ENCODE measurements at regions not wholly inside any gene's neighbourhood (a gene's known extent, or its start where the extent isn't known, plus 50 kb on each side); places are given as distances from the start of the nearest gene placed in this dataset.

- 0% methylated on average over 1 of the region's 1 CpG for WGBS (ENCODE audit: missing lambda C conversion rate)
- no peaks in the 10 kb centered on the region for H3K4me1 ChIP-seq
- no peak for FAIRE-seq
- no peak overlapping the region for H3K27ac ChIP-seq
- no peak for DNase-seq (ENCODE audit: low read depth in 1 of 2, low spot score in 1 of 2)
- no peak overlapping the region for H3K4me2 ChIP-seq
- ChIA-PET CTCF (no interaction called here), POLR2A (no interaction called here)
- no peak overlapping the region for H3K4me3 ChIP-seq
- no peaks in the 10 kb centered on the region for H3K9me3 ChIP-seq
- no peak for TF ChIP-seq RAD21 (conservative IDR thresholded peaks at IDR 0.05 in 1 of 2, IDR thresholded peaks at IDR 0.05 in 1 of 2)
- TF ChIP-seq HOXA7 (CRISPR knock-in tag; IDR thresholded peaks at IDR 0.05) = no peak
- no peak for TF ChIP-seq KDM5A (IDR thresholded peaks at IDR 0.05)
- no peak for TF ChIP-seq HDAC2 (IDR thresholded peaks at IDR 0.05)
- TF ChIP-seq RARB (CRISPR knock-in tag; IDR thresholded peaks at IDR 0.05) = no peak
- TF ChIP-seq NR3C1 (IDR thresholded peaks at IDR 0.05) = no peak
- TF ChIP-seq HES2 (IDR thresholded peaks at IDR 0.05) = no peak
- TF ChIP-seq FOSL2 (IDR thresholded peaks at IDR 0.05) = no peak
- no peak for TF ChIP-seq FOSL2 (CRISPR knock-in tag; IDR thresholded peaks at IDR 0.05)
- TF ChIP-seq NFE2L2 (conservative IDR thresholded peaks at IDR 0.05; ENCODE audit: low read length) = no peak
- no peak for TF ChIP-seq RFX5 (IDR thresholded peaks at IDR 0.05)
- TF ChIP-seq RNF2 (IDR thresholded peaks at IDR 0.05; ENCODE audit: borderline replicate concordance, low read depth) = no peak
- no peak for ATAC-seq
These were observed 153.4 kb downstream of the FMR1NB start for GRCh38 chrX:148134578-148134977.

GRCh38 chrX:148135738-148136137 is 154.6 kb downstream of the FMR1NB start:
- Histone ChIP-seq H3K4me1 (no peaks in the 10 kb centered on the region), H3K27ac (no peak overlapping the region), H3K4me2 (no peak overlapping the region), H3K4me3 (no peak overlapping the region), H3K9me3 (no peaks in the 10 kb centered on the region)
- WGBS (ENCODE audit: missing lambda C conversion rate) = 8% methylated on average over 1 of the region's 1 CpG
- FAIRE-seq = no peak
- TF ChIP-seq NPAS2 (CRISPR knock-in tag; IDR thresholded peaks at IDR 0.05; ENCODE audit: borderline replicate concordance) = no peak
- no peak for TF ChIP-seq MYC (IDR thresholded peaks at IDR 0.05; ENCODE audit: borderline replicate concordance, low read length)
- no peak for DNase-seq (ENCODE audit: low read depth in 1 of 2, low spot score in 1 of 2)
- ChIA-PET POLR2A (no interaction called here), CTCF (interaction anchor here (0.6 kb wide), 1 partner anchor 44 kb away, joined by 3 read pairs; no protein-coding TSS in a partner anchor)
- no peak for ATAC-seq

GRCh38 chrX:148146121-148146520 is 165.0 kb downstream of the FMR1NB start:
- FAIRE-seq (no peak), DNase-seq (ENCODE audit: low read depth in 1 of 2, low spot score in 1 of 2) (no peak), ATAC-seq (no peak)
- TF ChIP-seq MYC (IDR thresholded peaks at IDR 0.05; ENCODE audit: borderline replicate concordance, low read length) = no peak
- POLR2A ChIA-PET = no interaction called here
- Histone ChIP-seq H3K9me3 (no peaks in the 10 kb centered on the region), H3K4me3 (no peak overlapping the region), H3K4me1 (no peaks in the 10 kb centered on the region), H3K27ac (no peak overlapping the region), H3K4me2 (no peak overlapping the region)
- 3% methylated on average over 2 of the region's 2 CpGs for WGBS (ENCODE audit: missing lambda C conversion rate)
- CTCF ChIA-PET = no interaction called here

- ChIA-PET CTCF (no interaction called here), POLR2A (no interaction called here)
- Histone ChIP-seq H3K4me2 (no peak overlapping the region), H3K4me1 (no peaks in the 10 kb centered on the region), H3K4me3 (no peak overlapping the region), H3K27ac (no peak overlapping the region), H3K9me3 (no peaks in the 10 kb centered on the region)
- 0% methylated on average over 1 of the region's 1 CpG for WGBS (ENCODE audit: missing lambda C conversion rate)
- FAIRE-seq = no peak
- no peak for ATAC-seq
- TF ChIP-seq MAZ (IDR thresholded peaks at IDR 0.05; ENCODE audit: borderline replicate concordance, low read depth, low read length) (no peak), HEYL (CRISPR knock-in tag; IDR thresholded peaks at IDR 0.05) (no peak)
- DNase-seq (ENCODE audit: low read depth in 1 of 2, low spot score in 1 of 2) = no peak
These were observed 175.8 kb downstream of the FMR1NB start for GRCh38 chrX:148156986-148157385.

GRCh38 chrX:148159796-148160195 is 178.7 kb downstream of the FMR1NB start:
- no peak overlapping the region for H3K27ac ChIP-seq

More at GRCh38 chrX:148159796-148160195, 178.7 kb downstream of the FMR1NB start:
- no peak for ATAC-seq
- ChIA-PET POLR2A (no interaction called here), CTCF (no interaction called here)
- no peak for FAIRE-seq
- DNase-seq (ENCODE audit: low read depth in 1 of 2, low spot score in 1 of 2) = no peak
- Histone ChIP-seq H3K4me3 (no peak overlapping the region), H3K4me1 (no peaks in the 10 kb centered on the region), H3K4me2 (no peak overlapping the region), H3K9me3 (no peaks in the 10 kb centered on the region)
- TF ChIP-seq CEBPB (IDR thresholded peaks at IDR 0.05) (no peak), KDM5A (IDR thresholded peaks at IDR 0.05) (no peak), POLR2AphosphoS2 (conservative IDR thresholded peaks at IDR 0.05; ENCODE audit: low read length) (no peak), NFE2L2 (conservative IDR thresholded peaks at IDR 0.05; ENCODE audit: low read length) (no peak), ELK1 (IDR thresholded peaks at IDR 0.05; ENCODE audit: low read depth, low read length) (no peak), EHF (CRISPR knock-in tag; IDR thresholded peaks at IDR 0.05) (no peak), RARB (CRISPR knock-in tag; IDR thresholded peaks at IDR 0.05) (no peak), PBX3 (IDR thresholded peaks at IDR 0.05) (no peak), HOXB13 (CRISPR knock-in tag; IDR thresholded peaks at IDR 0.05; ENCODE audit: low read depth) (no peak), GATA3 (IDR thresholded peaks at IDR 0.05; ENCODE audit: borderline replicate concordance) (no peak), MAFK (IDR thresholded peaks at IDR 0.05; ENCODE audit: partially characterized antibody) (no peak), EP300 (IDR thresholded peaks at IDR 0.05) (no peak), HES2 (IDR thresholded peaks at IDR 0.05) (no peak), ATOH8 (CRISPR knock-in tag; IDR thresholded peaks at IDR 0.05; ENCODE audit: low read depth) (no peak), FOXS1 (CRISPR knock-in tag; IDR thresholded peaks at IDR 0.05) (no peak)
